ENCODE measurements at regions not wholly inside any gene's neighbourhood (a gene's known extent, or its start where the extent isn't known, plus 50 kb on each side); places are given as distances from the start of the nearest gene placed in this dataset.

DNA sequence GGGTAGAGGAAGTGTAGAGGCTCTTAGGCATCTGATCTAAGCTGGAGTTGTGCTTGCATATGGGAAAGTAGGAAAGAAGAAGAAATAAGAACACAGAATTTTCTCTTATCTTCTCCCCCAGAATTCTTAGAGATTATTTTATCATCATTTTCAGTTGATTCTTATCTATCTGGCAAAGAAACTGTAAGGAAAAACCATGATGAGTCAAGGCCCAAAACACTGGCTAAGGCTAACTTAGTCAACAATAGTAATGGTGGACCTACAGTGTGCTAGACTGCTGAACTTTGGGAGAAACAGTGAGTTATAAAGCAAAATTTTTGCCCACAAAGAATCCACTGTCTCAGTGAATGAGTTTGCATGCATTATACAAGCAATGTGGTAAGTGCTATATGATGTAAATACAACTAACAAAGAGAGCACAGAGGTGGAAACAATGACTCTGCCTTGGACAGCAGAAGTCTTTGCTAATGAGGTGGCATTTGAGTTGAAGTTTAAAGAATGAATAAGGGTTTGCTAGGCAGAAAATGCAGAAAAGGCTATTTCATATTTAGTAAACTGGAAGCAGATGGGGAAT is 344.5 kb upstream of the PLET1 start:
- TF ChIP-seq, protein P1, sequence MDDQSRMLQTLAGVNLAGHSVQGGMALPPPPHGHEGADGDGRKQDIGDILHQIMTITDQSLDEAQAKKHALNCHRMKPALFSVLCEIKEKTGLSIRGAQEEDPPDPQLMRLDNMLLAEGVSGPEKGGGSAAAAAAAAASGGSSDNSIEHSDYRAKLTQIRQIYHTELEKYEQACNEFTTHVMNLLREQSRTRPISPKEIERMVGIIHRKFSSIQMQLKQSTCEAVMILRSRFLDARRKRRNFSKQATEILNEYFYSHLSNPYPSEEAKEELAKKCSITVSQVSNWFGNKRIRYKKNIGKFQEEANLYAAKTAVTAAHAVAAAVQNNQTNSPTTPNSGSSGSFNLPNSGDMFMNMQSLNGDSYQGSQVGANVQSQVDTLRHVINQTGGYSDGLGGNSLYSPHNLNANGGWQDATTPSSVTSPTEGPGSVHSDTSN (CRISPR knock-in tag; IDR thresholded peaks at IDR 0.05; ENCODE audit: borderline replicate concordance): no peak
- TF ChIP-seq MTF1 (CRISPR knock-in tag; IDR thresholded peaks at IDR 0.05): no peak

Data from HepG2 (cell line).